Fibroblast of lung (primary cell): ENCODE measurements at regions not wholly inside any gene's neighbourhood (a gene's known extent, or its start where the extent isn't known, plus 50 kb on each side); places are given as distances from the start of the nearest gene placed in this dataset.
A peak's percentile ranks its signal among the peaks of the same experiment; 100 is the strongest.

Experiments used
- DNase-seq, 2 donors: peaks; one replicate each; pipeline versions ENCODE4 v3.0.0 to v3.0.0-alpha.2; 2010; ENCODE audit warnings: low read depth in 2 of 2
- H2AFZ ChIP-seq: 2 replicates; pipeline ENCODE4 v1.5.1; 2012; ENCODE audit warnings: low read length, control low read depth, inconsistent platforms
- H3K27ac ChIP-seq: 2 replicates; pipeline ENCODE4 v1.5.1; 2011; ENCODE audit warnings: low read length, control low read depth; ENCODE audit not compliant: insufficient read depth
- H3K27me3 ChIP-seq: 2 replicates; pipeline ENCODE4 v1.5.1; 2011; ENCODE audit warnings: mild to moderate bottlenecking, low read length; ENCODE audit not compliant: control insufficient read depth, insufficient read depth
- H3K36me3 ChIP-seq: 2 replicates; pipeline ENCODE4 v1.5.1; 2011; ENCODE audit warnings: low read length; ENCODE audit not compliant: control insufficient read depth, insufficient read depth
- H3K4me1 ChIP-seq: 2 replicates; pipeline ENCODE4 v1.5.1; 2011; ENCODE audit warnings: low read length; ENCODE audit not compliant: control insufficient read depth, insufficient read depth; ENCODE audit errors: extremely low read depth
- H3K4me2 ChIP-seq: 2 replicates; pipeline ENCODE4 v1.5.1; 2011; ENCODE audit warnings: low read length, control low read depth; ENCODE audit not compliant: insufficient read depth; ENCODE audit errors: extremely low read depth
- H3K4me3 ChIP-seq, 4 experiments: fragments of 200-600 bp in 1 of 4; sonication (generic) in 1 of 4; replicated peaks in 1 of 4; 2 replicates each; pipeline ENCODE4 v1.5.1; 2011 to 2016; ENCODE audit warnings: low read length in 4 of 4, low read depth in 3 of 4, mild to moderate bottlenecking in 3 of 4, control low read depth in 2 of 4, inconsistent platforms in 1 of 4, mixed read lengths in 1 of 4; ENCODE audit not compliant: insufficient read depth in 1 of 4; ENCODE audit errors: control extremely low read depth in 1 of 4
- H3K79me2 ChIP-seq: 2 replicates; pipeline ENCODE4 v1.5.1; 2012; ENCODE audit warnings: mild to moderate bottlenecking, low read length, inconsistent platforms; ENCODE audit not compliant: control insufficient read depth, insufficient read depth
- H3K9ac ChIP-seq: 2 replicates; pipeline ENCODE4 v1.5.1; 2011; ENCODE audit warnings: mild to moderate bottlenecking, low read length, control low read depth; ENCODE audit not compliant: insufficient read depth
- H3K9me3 ChIP-seq: 2 replicates; pipeline ENCODE4 v1.5.1; 2012; ENCODE audit warnings: low read depth, low read length; ENCODE audit not compliant: control insufficient read depth, insufficient read depth
- H4K20me1 ChIP-seq: 2 replicates; pipeline ENCODE4 v1.5.1; 2011; ENCODE audit warnings: low read length; ENCODE audit not compliant: control insufficient read depth, insufficient read depth; ENCODE audit errors: extremely low read depth
- CTCF ChIP-seq, 2 donors: IDR thresholded peaks in 1 of 2; conservative IDR thresholded peaks in 1 of 2; 1 replicate in 1 of 2; 2 replicates in 1 of 2; pipeline ENCODE4 v1.5.1; 2011 to 2012; ENCODE audit warnings: low read length in 2 of 2, control low read depth in 1 of 2, inconsistent platforms in 1 of 2, low read depth in 1 of 2, mild to moderate bottlenecking in 1 of 2
- EZH2 ChIP-seq: IDR thresholded peaks from 2 replicates; pipeline ENCODE4 v1.5.1; 2012; ENCODE audit warnings: low read length, control low read depth, mild to moderate bottlenecking; ENCODE audit errors: missing control alignments

- H3K27ac ChIP-seq, result no peak overlapping the region
- TF ChIP-seq CTCF (conservative IDR thresholded peaks at IDR 0.05 in 1 of 2, IDR thresholded peaks at IDR 0.05 in 1 of 2; ENCODE audit: low read depth in 1 of 2, low read length in 2 of 2) (peak; percentile 25 to 39), EZH2 (no peak)
- no peak overlapping the region for H3K4me3 ChIP-seq
- no peaks in the 10 kb centered on the region for H4K20me1 ChIP-seq
- H3K4me1 ChIP-seq, result no peaks in the 10 kb centered on the region
- H3K36me3 ChIP-seq, result no peaks in the 10 kb centered on the region
- H3K9me3 ChIP-seq, result no peaks in the 10 kb centered on the region
- H3K79me2 ChIP-seq, result no peaks in the 10 kb centered on the region
- no peak overlapping the region for H2AFZ ChIP-seq
- H3K9ac ChIP-seq, result no peak overlapping the region
- no peaks in the 10 kb centered on the region for H3K27me3 ChIP-seq
- no peak overlapping the region for H3K4me2 ChIP-seq
- peak in 1 of 2 donors; percentile 2 for DNase-seq
Observed at GRCh38 chr18:62637807-62638687, 77.3 kb upstream of the PHLPP1 start.

- no peaks in the 10 kb centered on the region for H3K9me3 ChIP-seq
- H3K4me3 ChIP-seq, result no peak overlapping the region
- no peak overlapping the region for H2AFZ ChIP-seq
- no peaks in the 10 kb centered on the region for H4K20me1 ChIP-seq
- no peaks in the 10 kb centered on the region for H3K36me3 ChIP-seq
- no peak overlapping the region for H3K9ac ChIP-seq
- H3K4me1 ChIP-seq, result no peaks in the 10 kb centered on the region
- no peaks in the 10 kb centered on the region for H3K27me3 ChIP-seq
- H3K4me2 ChIP-seq, result no peak overlapping the region
- no peak for DNase-seq
- TF ChIP-seq EZH2 (no peak), CTCF (conservative IDR thresholded peaks at IDR 0.05 in 1 of 2, IDR thresholded peaks at IDR 0.05 in 1 of 2; ENCODE audit: low read depth in 1 of 2, low read length in 2 of 2) (no peak)
- no peak overlapping the region for H3K27ac ChIP-seq
- no peaks in the 10 kb centered on the region for H3K79me2 ChIP-seq
Observed at GRCh38 chr18:62643181-62643580, 72.2 kb upstream of the PHLPP1 start.

DNA sequence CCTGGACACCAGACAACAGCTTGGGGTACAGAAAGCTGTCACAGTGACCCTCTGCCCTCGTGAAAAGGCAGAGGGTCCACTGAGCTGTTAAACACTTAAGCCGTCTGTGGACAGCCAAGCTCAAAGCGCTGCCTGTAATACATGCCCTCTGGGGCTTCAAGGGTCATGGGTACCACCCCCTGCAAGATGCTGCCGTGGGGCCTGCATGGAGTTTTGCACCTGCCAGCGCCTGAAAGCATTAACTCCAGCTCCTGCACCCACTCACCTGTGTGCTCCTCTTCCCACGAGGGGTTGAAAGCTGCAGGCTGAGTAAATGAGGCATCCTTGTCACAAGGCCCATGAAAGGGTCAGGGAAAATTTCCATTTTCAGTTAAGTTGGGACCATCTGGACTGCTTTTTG, 70.6 kb upstream of the PHLPP1 start:
- Histone ChIP-seq H3K27ac (no peak overlapping the region), H4K20me1 (no peaks in the 10 kb centered on the region), H3K4me3 (no peak overlapping the region), H2AFZ (no peak overlapping the region), H3K36me3 (no peaks in the 10 kb centered on the region), H3K9me3 (no peaks in the 10 kb centered on the region), H3K9ac (no peak overlapping the region), H3K4me2 (no peak overlapping the region), H3K79me2 (no peaks in the 10 kb centered on the region), H3K4me1 (no peaks in the 10 kb centered on the region), H3K27me3 (no peaks in the 10 kb centered on the region)
- no peak for TF ChIP-seq CTCF (conservative IDR thresholded peaks at IDR 0.05 in 1 of 2, IDR thresholded peaks at IDR 0.05 in 1 of 2; ENCODE audit: low read depth in 1 of 2, low read length in 2 of 2)
- TF ChIP-seq EZH2, result no peak
- DNase-seq, result no peak
